ENCODE measurements at regions not wholly inside any gene's neighbourhood (a gene's known extent, or its start where the extent isn't known, plus 50 kb on each side); places are given as distances from the start of the nearest gene placed in this dataset.
"Not testable (repeated sequence)": the region's sequence is repeated elsewhere in the genome, so short reads cannot be mapped to it uniquely, and the experiment has no call there.

DNA sequence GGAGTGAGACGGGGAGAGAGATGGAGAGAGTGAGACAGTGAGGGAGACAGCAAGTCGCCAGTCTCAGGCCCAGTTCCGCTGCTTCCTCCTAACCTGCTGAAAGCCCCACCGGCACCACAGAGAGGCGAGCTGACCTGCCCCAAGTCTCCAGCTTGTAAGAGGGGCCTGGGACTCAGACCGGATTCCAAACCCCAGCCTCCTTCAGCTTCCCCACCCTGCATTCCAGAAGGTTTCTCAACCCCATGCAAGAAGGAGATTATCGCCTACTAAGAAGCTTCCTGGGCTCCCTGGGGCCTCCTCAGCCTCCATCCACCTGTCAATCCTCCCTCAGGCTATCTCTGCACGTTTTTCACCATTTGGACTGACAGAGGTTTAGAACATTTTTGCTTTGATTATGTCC is 173.1 kb upstream of the RAB6C start:
- DNase-seq (ENCODE audit: insufficient read length, low spot score, missing footprints): no peak
- H3K36me3 ChIP-seq (ENCODE audit: insufficient read depth, low read length): no peaks in the 10 kb centered on the region
- H3K4me1 ChIP-seq (ENCODE audit: insufficient read depth, low read length): no peaks in the 10 kb centered on the region
- no peaks in the 10 kb centered on the region for H3K9me3 ChIP-seq (ENCODE audit: low read depth, low read length)
- no peak overlapping the region for H3K27ac ChIP-seq (ENCODE audit: low read depth, low read length)
- H3K27me3 ChIP-seq (ENCODE audit: insufficient read depth, low read length): no peaks in the 10 kb centered on the region
- TF ChIP-seq, protein P1, sequence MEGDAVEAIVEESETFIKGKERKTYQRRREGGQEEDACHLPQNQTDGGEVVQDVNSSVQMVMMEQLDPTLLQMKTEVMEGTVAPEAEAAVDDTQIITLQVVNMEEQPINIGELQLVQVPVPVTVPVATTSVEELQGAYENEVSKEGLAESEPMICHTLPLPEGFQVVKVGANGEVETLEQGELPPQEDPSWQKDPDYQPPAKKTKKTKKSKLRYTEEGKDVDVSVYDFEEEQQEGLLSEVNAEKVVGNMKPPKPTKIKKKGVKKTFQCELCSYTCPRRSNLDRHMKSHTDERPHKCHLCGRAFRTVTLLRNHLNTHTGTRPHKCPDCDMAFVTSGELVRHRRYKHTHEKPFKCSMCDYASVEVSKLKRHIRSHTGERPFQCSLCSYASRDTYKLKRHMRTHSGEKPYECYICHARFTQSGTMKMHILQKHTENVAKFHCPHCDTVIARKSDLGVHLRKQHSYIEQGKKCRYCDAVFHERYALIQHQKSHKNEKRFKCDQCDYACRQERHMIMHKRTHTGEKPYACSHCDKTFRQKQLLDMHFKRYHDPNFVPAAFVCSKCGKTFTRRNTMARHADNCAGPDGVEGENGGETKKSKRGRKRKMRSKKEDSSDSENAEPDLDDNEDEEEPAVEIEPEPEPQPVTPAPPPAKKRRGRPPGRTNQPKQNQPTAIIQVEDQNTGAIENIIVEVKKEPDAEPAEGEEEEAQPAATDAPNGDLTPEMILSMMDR (IDR thresholded peaks at IDR 0.05; ENCODE audit: extremely low read depth, low read depth, low read length): no peak
- H3K79me2 ChIP-seq (ENCODE audit: insufficient read depth, low read length): no peaks in the 10 kb centered on the region
- no peaks in the 10 kb centered on the region for H4K20me1 ChIP-seq (ENCODE audit: insufficient read depth, low read length)
- H3K4me2 ChIP-seq (ENCODE audit: insufficient read depth, low read length): no peak overlapping the region
- H2AFZ ChIP-seq (ENCODE audit: low read length): no peak overlapping the region
- H3K4me3 ChIP-seq (ENCODE audit: insufficient read depth, low read length): no peak overlapping the region

DNA sequence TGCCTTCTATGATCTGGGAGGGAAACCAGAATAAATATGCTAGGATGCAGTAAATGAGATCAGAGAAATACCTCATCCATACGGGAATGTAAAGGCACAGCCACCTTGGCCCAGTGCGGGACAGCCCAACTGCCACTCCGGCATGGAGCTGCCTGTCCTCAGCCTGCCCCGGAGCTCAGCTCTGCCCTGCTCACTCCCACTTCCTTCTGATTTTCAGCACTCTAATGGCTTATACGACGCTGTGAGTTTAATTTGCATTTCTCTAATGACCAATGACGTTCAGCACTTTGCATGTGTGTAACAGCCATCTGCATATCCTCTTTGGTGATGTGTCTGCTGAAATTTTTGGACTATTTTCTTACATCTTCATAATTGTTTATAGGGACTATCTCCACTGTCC is 172.5 kb upstream of the RAB6C start:
- Histone ChIP-seq H3K27me3 (ENCODE audit: insufficient read depth, low read length) (no peaks in the 10 kb centered on the region), H3K4me1 (ENCODE audit: insufficient read depth, low read length) (no peaks in the 10 kb centered on the region), H3K36me3 (ENCODE audit: insufficient read depth, low read length) (no peaks in the 10 kb centered on the region), H3K27ac (ENCODE audit: low read depth, low read length) (no peak overlapping the region), H2AFZ (ENCODE audit: low read length) (no peak overlapping the region), H4K20me1 (ENCODE audit: insufficient read depth, low read length) (no peaks in the 10 kb centered on the region), H3K4me3 (ENCODE audit: insufficient read depth, low read length) (no peak overlapping the region), H3K79me2 (ENCODE audit: insufficient read depth, low read length) (no peaks in the 10 kb centered on the region), H3K9me3 (ENCODE audit: low read depth, low read length) (no peaks in the 10 kb centered on the region), H3K4me2 (ENCODE audit: insufficient read depth, low read length) (no peak overlapping the region)
- TF ChIP-seq, protein P1 (IDR thresholded peaks at IDR 0.05; ENCODE audit: extremely low read depth, low read depth, low read length): no peak
- DNase-seq (ENCODE audit: insufficient read length, low spot score, missing footprints): no peak

DNA sequence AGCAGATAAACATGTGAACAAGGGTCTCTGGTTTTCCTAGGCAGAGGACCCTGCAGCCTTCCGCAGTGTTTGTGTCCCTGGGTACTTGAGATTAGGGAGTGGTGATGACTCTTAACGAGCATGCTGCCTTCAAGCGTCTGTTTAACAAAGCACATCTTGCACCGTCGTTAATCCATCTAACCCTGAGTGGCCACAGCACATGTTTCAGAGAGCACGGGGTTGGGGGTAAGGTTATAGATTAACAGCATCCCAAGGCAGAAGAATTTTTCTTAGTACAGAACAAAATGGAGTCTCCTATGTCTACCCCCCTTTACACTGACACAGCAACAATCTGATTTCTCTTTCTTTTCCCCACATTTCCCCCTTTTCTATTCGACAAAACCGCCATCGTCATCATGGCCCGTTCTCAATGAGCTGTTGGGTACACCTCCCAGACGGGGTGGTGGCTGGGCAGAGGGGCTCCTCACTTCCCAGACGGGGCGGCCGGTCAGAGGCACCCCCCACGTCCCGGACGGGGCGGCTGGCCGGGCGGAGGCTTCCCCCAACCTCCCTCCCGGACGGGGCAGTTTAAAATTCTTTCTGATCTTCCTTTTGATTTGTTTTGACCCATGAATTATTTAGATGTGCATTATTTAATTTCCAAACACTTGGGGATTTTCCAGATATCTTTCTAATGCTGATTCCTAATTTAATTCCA is 171.7 kb upstream of the RAB6C start:
- H3K4me1 ChIP-seq (ENCODE audit: insufficient read depth, low read length); H4K20me1 ChIP-seq (ENCODE audit: insufficient read depth, low read length); DNase-seq (ENCODE audit: insufficient read length, low spot score, missing footprints); H3K36me3 ChIP-seq (ENCODE audit: insufficient read depth, low read length); H3K79me2 ChIP-seq (ENCODE audit: insufficient read depth, low read length); H3K9me3 ChIP-seq (ENCODE audit: low read depth, low read length); H3K4me2 ChIP-seq (ENCODE audit: insufficient read depth, low read length); H3K4me3 ChIP-seq (ENCODE audit: insufficient read depth, low read length); H3K27me3 ChIP-seq (ENCODE audit: insufficient read depth, low read length); H3K27ac ChIP-seq (ENCODE audit: low read depth, low read length); H2AFZ ChIP-seq (ENCODE audit: low read length): not testable (repeated sequence)

DNA sequence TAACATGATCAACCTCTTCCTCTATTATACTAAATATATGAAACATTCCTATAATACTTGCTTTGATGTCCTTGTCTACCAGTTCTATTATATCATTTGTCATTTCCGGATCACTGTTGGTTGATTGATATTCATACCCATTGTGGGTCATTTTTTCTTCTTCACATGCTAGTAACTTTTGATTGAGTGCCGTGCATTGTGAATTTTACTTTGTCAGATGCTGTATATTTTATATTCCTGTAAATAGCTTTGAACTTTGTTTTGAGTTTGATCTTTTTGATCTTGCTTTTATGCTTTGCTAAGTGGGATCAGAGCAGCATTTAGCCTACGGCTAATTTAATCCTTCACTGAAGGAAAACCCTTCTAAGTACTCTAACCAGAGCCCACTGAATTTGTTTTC is 168.9 kb upstream of the RAB6C start:
- Histone ChIP-seq H3K36me3 (ENCODE audit: insufficient read depth, low read length) (no peaks in the 10 kb centered on the region), H4K20me1 (ENCODE audit: insufficient read depth, low read length) (no peaks in the 10 kb centered on the region), H3K79me2 (ENCODE audit: insufficient read depth, low read length) (no peaks in the 10 kb centered on the region), H3K9me3 (ENCODE audit: low read depth, low read length) (no peaks in the 10 kb centered on the region), H3K4me3 (ENCODE audit: insufficient read depth, low read length) (no peak overlapping the region), H3K27me3 (ENCODE audit: insufficient read depth, low read length) (no peaks in the 10 kb centered on the region), H3K4me1 (ENCODE audit: insufficient read depth, low read length) (no peaks in the 10 kb centered on the region), H3K27ac (ENCODE audit: low read depth, low read length) (no peak overlapping the region), H3K4me2 (ENCODE audit: insufficient read depth, low read length) (no peak overlapping the region), H2AFZ (ENCODE audit: low read length) (no peak overlapping the region)
- no peak for DNase-seq (ENCODE audit: insufficient read length, low spot score, missing footprints)
- TF ChIP-seq, protein P1 (IDR thresholded peaks at IDR 0.05; ENCODE audit: extremely low read depth, low read depth, low read length): no peak
